ENCODE measurements at regions not wholly inside any gene's neighbourhood (a gene's known extent, or its start where the extent isn't known, plus 50 kb on each side); places are given as distances from the start of the nearest gene placed in this dataset.
"Not testable (repeated sequence)": the region's sequence is repeated elsewhere in the genome, so short reads cannot be mapped to it uniquely, and the experiment has no call there.

DNA sequence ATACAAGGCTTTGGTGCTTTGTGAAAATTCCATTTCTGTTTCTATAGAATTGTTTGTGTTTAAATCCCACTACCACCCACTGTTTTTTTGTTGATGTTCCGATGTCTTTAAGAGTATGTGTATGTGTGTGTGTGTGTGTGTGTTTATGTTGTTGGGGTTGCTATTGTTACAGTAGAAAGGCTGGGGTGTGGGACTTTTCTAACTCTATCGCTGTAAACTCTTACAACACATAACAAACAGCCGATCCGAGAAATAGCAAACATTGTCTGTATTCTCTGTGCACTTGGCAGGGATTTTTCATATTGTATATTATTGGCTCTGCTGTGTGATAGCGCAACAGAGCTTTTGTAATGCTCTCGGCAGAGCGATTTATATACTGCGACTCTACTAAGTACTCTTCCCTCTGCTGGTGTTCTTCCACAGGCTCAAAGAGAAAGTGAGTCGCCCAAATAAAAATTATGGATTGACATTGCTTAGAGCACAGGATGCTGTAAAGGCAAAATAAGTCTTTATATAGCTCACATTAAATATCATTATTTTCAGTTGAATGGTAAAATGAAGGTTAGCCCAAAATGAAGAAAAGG is 492.2 kb upstream of the ARRDC3 start:
- no peak for DNase-seq

GRCh38 chr5:91867799-91868198 is 484.7 kb upstream of the ARRDC3 start:
- no peak for DNase-seq

DNA sequence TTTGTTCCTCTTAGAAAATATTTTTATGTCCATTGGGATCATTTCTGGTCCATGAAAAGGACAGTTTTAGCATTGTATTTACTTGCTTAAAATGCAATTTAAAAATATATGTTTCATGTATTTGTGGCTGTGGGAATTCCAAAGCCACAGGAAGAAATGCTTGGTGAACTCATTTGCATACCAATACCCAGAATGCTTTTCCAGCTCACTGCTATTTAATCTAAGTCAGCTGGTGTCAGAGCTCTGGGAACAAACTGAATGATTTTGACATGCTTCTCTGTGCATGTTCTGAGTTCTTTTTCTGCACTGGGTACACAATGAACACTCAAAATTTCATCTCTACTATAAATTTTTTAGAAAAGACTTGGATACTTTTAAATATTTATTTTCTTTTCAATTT is 482.8 kb upstream of the ARRDC3 start:
- DNase-seq = no peak

GRCh38 chr5:91864962-91865361 is 481.8 kb upstream of the ARRDC3 start:
- DNase-seq = peak in 1 of 2 experiments; percentile 20

GRCh38 chr5:91851670-91852069 is 468.6 kb upstream of the ARRDC3 start:
- DNase-seq = no peak

DNA sequence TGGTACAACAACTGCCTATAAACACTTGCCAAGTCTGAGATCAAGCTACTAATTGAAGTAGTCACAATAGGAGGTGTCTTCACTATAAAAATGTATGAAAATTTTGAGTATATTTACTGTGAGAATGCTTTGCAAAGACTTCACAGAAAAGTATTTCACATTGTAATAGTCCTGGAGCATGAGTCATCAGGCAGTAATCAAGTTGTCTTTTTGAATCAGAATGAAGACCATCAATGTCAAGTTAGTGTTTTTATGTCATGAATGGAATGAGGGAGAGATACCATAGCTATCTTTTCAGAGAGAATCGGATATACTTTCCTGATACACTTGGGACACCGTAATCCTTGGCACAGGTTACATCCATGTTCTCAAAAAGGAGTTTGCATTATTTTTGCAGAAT is 466.9 kb upstream of the ARRDC3 start:
- no peak for DNase-seq

DNA sequence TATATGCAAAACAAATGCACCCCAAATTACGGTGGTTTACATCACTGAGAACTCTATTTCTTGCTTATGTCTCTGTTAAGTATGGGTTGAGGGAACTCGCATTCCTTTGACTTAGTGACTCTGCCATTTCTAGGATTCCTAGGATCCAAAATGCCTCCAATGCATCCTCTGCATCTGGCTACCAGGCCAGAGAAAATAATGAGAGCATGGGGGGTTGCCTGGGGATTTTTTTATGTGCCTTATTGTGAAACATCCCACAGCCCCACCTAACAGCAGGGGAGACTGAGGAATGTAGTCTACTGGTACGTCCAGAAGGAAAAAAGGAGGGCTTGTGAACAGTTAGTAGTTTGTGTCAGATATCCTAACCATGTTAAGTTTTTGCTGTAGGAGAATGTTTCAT is 466.0 kb upstream of the ARRDC3 start:
- no peak for DNase-seq

- DNase-seq = peak; percentile 32 to 83
These were observed 465.3 kb upstream of the ARRDC3 start for GRCh38 chr5:91848453-91848852.

GRCh38 chr5:91841423-91841822 is 458.3 kb upstream of the ARRDC3 start:
- no peak for DNase-seq

DNA sequence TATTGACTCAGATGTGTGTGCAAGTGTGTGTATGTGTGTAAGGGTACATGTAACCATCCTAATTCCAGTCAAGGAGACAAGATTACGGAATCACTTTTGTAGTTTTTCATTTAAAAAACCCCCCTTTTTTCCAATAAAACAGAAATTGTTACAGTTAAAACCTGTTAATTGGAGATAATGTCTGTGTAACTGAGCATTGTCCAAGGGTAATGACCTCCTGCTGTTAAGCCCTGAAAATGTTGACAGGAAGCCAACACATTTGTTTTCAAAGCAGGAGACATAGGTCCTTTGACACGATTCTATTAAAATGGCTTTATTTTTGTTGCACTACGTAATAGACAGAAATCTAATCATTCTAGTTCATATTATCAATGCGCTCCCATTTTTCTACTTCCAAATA is 457.3 kb upstream of the ARRDC3 start:
- DNase-seq = no peak

DNA sequence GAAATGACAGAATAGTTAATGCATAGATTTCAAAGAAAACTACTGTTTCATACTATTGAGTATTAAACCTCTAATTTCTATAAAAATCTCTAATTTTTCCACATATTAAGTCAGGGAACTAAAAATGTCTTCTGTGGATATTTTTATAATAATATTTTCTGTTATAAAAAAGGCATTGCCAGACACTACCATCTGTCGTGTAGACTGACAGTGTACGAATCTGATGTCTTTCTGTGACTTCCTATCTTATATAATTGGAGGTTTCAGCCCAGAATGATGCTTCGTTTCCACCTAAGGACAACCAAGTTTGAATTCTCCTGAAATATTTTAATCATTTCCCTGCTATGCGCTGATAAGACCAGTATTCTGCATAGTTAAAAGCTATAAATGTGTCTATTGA is 456.6 kb upstream of the ARRDC3 start:
- no peak for DNase-seq

GRCh38 chr5:91839233-91839632 is 456.1 kb upstream of the ARRDC3 start:
- DNase-seq = no peak

DNA sequence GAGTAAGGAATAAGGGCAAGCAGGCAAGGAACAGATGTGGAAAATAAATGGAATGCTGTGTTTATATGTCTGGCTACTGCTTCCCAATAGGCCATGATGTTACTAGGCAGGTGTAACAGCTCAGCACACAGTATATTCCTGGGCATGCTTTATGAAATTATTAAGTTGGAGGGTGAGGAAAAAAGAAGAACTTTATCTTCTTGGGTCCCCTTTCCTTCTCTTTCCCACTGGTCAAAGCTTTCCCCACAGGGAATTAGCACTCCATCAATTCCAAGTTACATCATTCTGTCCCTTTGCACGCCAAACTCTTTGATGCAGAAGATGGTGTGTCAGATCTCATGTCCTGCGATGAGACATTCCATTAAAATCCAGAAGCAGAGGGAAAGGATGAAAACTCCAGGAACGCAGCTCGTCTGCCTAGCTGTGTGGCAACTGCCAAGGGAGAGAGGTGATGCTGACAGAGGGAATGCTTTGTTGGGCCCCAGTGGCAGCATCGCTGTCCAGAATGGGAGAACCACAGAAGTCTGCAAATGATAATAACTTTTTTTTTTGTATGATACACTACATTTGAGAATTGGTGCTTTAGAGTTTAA is 447.3 kb upstream of the ARRDC3 start:
- DNase-seq = no peak

- no peak for DNase-seq
These were observed 442.5 kb upstream of the ARRDC3 start for GRCh38 chr5:91825618-91826017.

DNA sequence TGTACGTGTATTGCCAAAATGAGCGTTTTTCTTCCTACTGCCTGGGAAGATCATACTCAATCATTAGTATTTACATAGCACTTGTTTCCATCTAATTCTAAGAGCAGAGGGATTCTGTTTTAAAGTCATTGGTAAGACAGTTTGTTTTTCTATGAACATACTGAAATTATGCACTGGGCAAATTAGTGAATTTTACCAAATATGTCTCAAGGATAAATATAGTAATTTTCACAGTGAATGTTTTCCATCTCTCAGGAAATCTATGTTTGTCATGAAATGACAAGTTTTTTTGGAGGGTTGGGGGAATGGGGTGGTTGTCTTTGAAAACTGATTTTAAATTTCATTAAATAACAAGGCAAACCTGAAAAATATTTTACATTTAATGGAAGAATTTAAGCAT is 441.3 kb upstream of the ARRDC3 start:
- no peak for DNase-seq

- DNase-seq = no peak
These were observed 437.8 kb upstream of the ARRDC3 start for GRCh38 chr5:91820874-91821273.

DNA sequence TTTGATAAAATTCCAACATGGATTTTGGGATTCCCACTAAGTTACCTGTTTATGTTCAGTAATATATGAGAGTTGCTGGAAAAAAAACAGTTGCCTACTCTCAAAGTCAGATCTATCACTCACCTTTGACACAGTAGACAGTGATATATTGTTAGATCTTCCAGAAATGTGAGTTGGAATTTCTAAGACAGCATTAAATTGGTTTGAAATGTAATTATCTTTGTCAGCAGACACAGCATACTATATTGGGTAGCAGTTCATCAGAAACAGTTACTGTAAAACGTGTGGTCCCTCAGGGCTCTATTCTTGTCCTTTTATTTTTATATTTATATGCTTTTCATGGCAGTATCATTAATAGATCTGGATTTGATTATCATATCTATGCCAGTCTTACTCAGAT is 433.6 kb upstream of the ARRDC3 start:
- no peak for DNase-seq

DNA sequence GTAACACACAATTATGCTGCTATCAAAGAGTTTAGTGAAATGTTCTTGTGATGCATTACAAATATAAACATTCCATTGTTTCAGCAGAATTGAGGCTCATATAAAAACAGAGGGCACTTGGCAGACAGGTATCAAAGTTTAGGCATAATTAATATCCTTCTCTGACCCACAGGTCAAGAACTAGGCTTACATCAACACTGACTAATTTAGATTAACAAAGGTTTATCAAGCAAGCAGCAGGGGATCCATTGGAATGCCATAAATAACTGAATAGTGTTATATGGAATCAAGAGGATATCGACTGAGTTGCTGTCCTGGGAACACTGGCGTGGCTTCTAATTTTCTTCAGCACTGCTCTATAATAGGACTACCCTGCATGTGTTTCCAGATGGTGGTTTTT is 414.5 kb upstream of the ARRDC3 start:
- DNase-seq = no peak

GRCh38 chr5:91794856-91795548 is 411.9 kb upstream of the ARRDC3 start:
- DNase-seq = no peak

DNA sequence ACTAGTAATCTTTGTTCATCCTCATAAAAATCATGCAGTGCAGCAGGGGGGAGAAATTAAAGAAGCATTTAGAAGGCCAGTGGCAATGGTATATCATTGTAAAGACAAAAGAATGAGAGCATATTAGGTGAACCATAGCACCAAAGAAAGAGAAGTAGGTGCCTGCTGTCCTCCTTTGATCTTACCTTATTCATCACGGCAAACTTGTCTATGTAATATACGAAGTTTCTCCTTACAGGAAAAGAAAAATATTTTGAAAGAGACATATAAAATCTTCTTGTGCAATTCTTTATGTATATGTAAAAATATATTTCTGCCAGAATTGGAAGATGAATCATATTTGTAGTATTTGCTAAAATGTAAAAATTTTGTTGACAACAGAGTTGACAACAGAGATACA is 411.3 kb upstream of the ARRDC3 start:
- DNase-seq = no peak

- no peak for DNase-seq
These were observed 404.6 kb upstream of the ARRDC3 start for GRCh38 chr5:91787718-91788117.

DNA sequence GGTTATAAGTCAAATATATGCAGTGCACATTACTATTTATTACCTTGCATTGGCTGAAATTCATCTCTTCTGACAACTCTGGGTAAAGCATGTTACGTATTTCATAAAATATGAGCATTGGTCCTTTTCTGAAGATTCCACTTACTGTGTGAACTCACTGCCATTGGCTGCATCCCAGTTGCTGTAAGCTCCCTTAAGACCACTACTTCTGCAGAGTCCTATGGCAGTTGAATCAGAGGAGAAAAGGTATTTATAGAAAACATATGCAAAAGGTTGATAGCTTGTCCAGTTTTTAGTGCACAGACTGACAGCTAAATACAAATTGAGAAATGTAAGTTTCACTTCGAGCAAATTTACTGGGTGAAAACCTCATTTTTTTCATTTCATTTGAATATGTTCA is 394.6 kb upstream of the ARRDC3 start:
- no peak for DNase-seq

DNA sequence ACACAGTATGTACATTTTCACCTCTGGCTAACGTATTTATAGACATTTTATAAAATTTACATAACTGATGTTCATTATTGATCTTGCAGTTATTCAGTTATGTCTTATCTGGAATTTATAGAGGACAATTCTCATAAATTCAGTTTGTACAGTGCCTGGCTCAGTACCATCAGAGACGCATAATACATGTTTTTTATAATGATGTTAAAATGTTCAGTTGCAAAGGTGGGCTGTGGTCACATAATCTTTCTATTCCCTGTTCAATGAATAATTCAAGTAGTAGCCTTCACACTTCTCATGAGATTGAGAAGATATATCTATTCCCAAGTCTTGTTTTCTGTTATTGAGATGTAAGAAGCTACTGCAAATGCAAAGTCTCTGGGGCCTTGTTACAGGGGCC is 393.1 kb upstream of the ARRDC3 start:
- DNase-seq = no peak

- no peak for DNase-seq
These were observed 387.3 kb upstream of the ARRDC3 start for GRCh38 chr5:91770400-91770799.

DNA sequence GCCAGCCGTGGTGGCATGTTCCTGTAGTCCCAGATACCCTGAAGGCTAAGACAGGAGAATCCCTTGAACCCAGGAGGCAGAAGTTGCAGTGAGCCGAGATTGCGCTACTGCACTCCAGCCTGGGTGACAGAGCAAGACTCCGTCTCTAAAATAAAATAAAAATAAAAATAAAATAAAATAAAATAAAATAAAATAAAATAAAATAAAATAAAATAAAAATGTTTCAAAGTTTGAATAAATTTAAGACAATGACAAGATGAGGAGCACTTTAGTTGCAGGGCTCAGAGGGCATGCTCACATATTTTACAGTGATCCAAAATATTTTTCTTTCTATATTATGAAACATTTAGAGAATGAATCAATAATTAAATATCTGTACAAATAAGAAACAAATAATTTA is 374.3 kb upstream of the ARRDC3 start:
- not testable (repeated sequence) for DNase-seq
